Endothelial cell of umbilical vein (primary cell): ENCODE measurements at regions not wholly inside any gene's neighbourhood (a gene's known extent, or its start where the extent isn't known, plus 50 kb on each side); places are given as distances from the start of the nearest gene placed in this dataset.

Experiments
- BruUV-seq: library from RNA; stranded (reverse); fragments of 400-500 nt; replicated peaks from 2 replicates; lab custom pipeline; 2021; lab: Mats Ljungman, UMichigan
- CTCF ChIA-PET: fragments of 300-600, 350-600 bp; sonication (Branson Sonifier 250); formaldehyde crosslinking; loops from one replicate; lab custom pipeline; 2021; ENCODE audit warnings: antibody characterized with exemption, inconsistent platforms; lab: Charles Lee
- POLR2A ChIA-PET: fragments of 300-600, 350-600 bp; sonication (Branson Sonifier 250); formaldehyde crosslinking; loops from one replicate; lab custom pipeline; 2021; ENCODE audit warnings: antibody characterized with exemption, inconsistent platforms; lab: Charles Lee
- DNase-seq: peaks from one replicate; pipeline ENCODE4 v3.0.0-alpha.2; 2011; ENCODE audit warnings: low read depth, low spot score
- FAIRE-seq: peaks from 2 replicates; lab custom pipeline; 2011; peaks lifted over from hg19 to GRCh38; lab: Jason Lieb, UNC
- H2AFZ ChIP-seq: 2 replicates; pipeline ENCODE4 v1.6.0; 2012; ENCODE audit warnings: low read depth, low read length, control low read depth, inconsistent platforms
- H3K27ac ChIP-seq: 2 replicates; pipeline ENCODE4 v1.5.1; 2011; ENCODE audit warnings: low read depth, mild to moderate bottlenecking, control low read depth, low read length, moderate library complexity; ENCODE audit not compliant: insufficient read depth
- H3K27me3 ChIP-seq, 2 experiments: 2 replicates each; pipeline versions ENCODE4 v1.6.0 to v1.6.1; 2011; ENCODE audit warnings: low read length in 2 of 2, mixed read lengths in 1 of 2; ENCODE audit not compliant: control insufficient read depth in 2 of 2, insufficient read depth in 2 of 2
- H3K36me3 ChIP-seq, 2 experiments: 2 replicates in 1 of 2; 3 replicates in 1 of 2; pipeline ENCODE4 v1.5.1; 2011; ENCODE audit warnings: low read length in 2 of 2, mild to moderate bottlenecking in 1 of 2, moderate library complexity in 1 of 2; ENCODE audit not compliant: control insufficient read depth in 2 of 2, insufficient read depth in 2 of 2; ENCODE audit errors: extremely low read depth in 1 of 2
- H3K4me1 ChIP-seq: 3 replicates; pipeline ENCODE4 v1.5.1; 2011; ENCODE audit warnings: mild to moderate bottlenecking, low read length; ENCODE audit not compliant: control insufficient read depth, insufficient read depth; ENCODE audit errors: extremely low read depth
- H3K4me2 ChIP-seq: 2 replicates; pipeline ENCODE4 v1.6.1; 2011; ENCODE audit warnings: low read length, control low read depth, mixed read lengths; ENCODE audit not compliant: insufficient read depth
- H3K4me3 ChIP-seq, 3 experiments: fragments of 200-600 bp in 1 of 3; sonication (generic), shearing (Covaris generic) in 1 of 3; replicated peaks in 1 of 3; 2 replicates each; pipeline ENCODE4 v1.5.1; 2011 to 2016; ENCODE audit warnings: control low read depth in 3 of 3, low read length in 3 of 3, mild to moderate bottlenecking in 2 of 3, inconsistent platforms in 1 of 3, low read depth in 1 of 3, moderate library complexity in 1 of 3; ENCODE audit not compliant: insufficient read depth in 1 of 3
- H3K79me2 ChIP-seq: 2 replicates; pipeline ENCODE4 v1.6.0; 2012; ENCODE audit warnings: low read length, inconsistent platforms; ENCODE audit not compliant: control insufficient read depth, insufficient read depth
- H3K9ac ChIP-seq: replicated peaks from 2 replicates; pipeline ENCODE3; 2011; ENCODE audit warnings: low read length, control low read depth; ENCODE audit not compliant: insufficient read depth; ENCODE audit errors: extremely low read depth
- H3K9me1 ChIP-seq: replicated peaks from 3 replicates; pipeline ENCODE4 v1.6.0; 2011; ENCODE audit warnings: mild to moderate bottlenecking, low read length; ENCODE audit not compliant: control insufficient read depth, insufficient read depth; ENCODE audit errors: extremely low read depth
- H3K9me3 ChIP-seq: replicated peaks from 2 replicates; pipeline ENCODE4 v1.5.1; 2012; ENCODE audit warnings: low read length, inconsistent platforms; ENCODE audit not compliant: control insufficient read depth, insufficient read depth
- H4K20me1 ChIP-seq: replicated peaks from 2 replicates; pipeline ENCODE3; 2011; ENCODE audit warnings: mild to moderate bottlenecking, low read length; ENCODE audit not compliant: control insufficient read depth, insufficient read depth; ENCODE audit errors: extremely low read depth
- CTCF ChIP-seq, 2 donors: IDR thresholded peaks; 1 replicate in 1 of 2; 2 replicates in 1 of 2; pipeline ENCODE4 v1.5.1; 2011; ENCODE audit warnings: low read length in 2 of 2, mild to moderate bottlenecking in 2 of 2, moderate library complexity in 2 of 2, control low read depth in 1 of 2, inconsistent platforms in 1 of 2, low read depth in 1 of 2; ENCODE audit not compliant: insufficient read depth in 1 of 2; ENCODE audit errors: extremely low read depth in 1 of 2
- EZH2 ChIP-seq: IDR thresholded peaks from 2 replicates; pipeline ENCODE4 v1.6.1; 2012; ENCODE audit warnings: borderline replicate concordance, low read depth, mild to moderate bottlenecking, moderate library complexity, low read length, inconsistent platforms; ENCODE audit not compliant: severe bottlenecking
- FOS ChIP-seq: IDR thresholded peaks from 2 replicates; pipeline ENCODE4 v1.6.1; 2011; ENCODE audit warnings: mild to moderate bottlenecking, low read length, moderate library complexity, borderline replicate concordance; ENCODE audit not compliant: insufficient read depth
- GATA2 ChIP-seq: IDR thresholded peaks from 2 replicates; pipeline ENCODE4 v1.7.0; 2011; ENCODE audit warnings: low read depth, mild to moderate bottlenecking, moderate library complexity, mixed read lengths, low read length; ENCODE audit not compliant: insufficient read length, insufficient read depth
- JUN ChIP-seq: IDR thresholded peaks from 2 replicates; pipeline ENCODE4 v1.6.1; 2011; ENCODE audit warnings: borderline replicate concordance, low read depth; ENCODE audit not compliant: insufficient read length, insufficient read depth
- MYC ChIP-seq: IDR thresholded peaks from one replicate; pipeline ENCODE4 v1.6.1; 2011; ENCODE audit warnings: mild to moderate bottlenecking, low read depth, low read length
- POLR2A ChIP-seq: IDR thresholded peaks from 2 replicates; pipeline ENCODE4 v1.6.1; 2012; ENCODE audit warnings: low read depth, mild to moderate bottlenecking, control low read depth, low read length
- POLR2AphosphoS5 ChIP-seq: IDR thresholded peaks from 2 replicates; pipeline ENCODE4 v1.6.1; 2012; ENCODE audit warnings: low read depth, mild to moderate bottlenecking, control low read depth, low read length, moderate library complexity; ENCODE audit not compliant: insufficient read depth
- dilution Hi-C: fragments of 300-500 bp; cut with MboI; formaldehyde crosslinking; loops from one replicate; pipeline ENCODE4 v1.15.0; 2019; ENCODE audit warnings: low sequenced_read_pairs; ENCODE audit not compliant: extremely low pct_ligation_motif_present
- intact Hi-C: fragments of 100-400 bp; cut with micrococcal nuclease; formaldehyde crosslinking; loops from one replicate; pipeline ENCODE4 v1.10.0; 2022
- TF ChIP-seq, protein P1 (sequence below): IDR thresholded peaks from 2 replicates; pipeline ENCODE4 v1.6.1; 2011; ENCODE audit not compliant: insufficient read depth, insufficient read length

GRCh38 chr1:239896980-239897379 lies 194.7 kb upstream of the FMN2 start:
- BruUV-seq, result no TSS peak
- intact Hi-C loops (no loop called here), dilution Hi-C loops (no loop called here)
- H4K20me1 ChIP-seq, result no peaks in the 10 kb centered on the region
- H3K4me2 ChIP-seq, result no peak overlapping the region
- no peak overlapping the region for H3K27ac ChIP-seq
- H3K79me2 ChIP-seq, result no peaks in the 10 kb centered on the region
- H2AFZ ChIP-seq, result no peak overlapping the region
- no peak overlapping the region for H3K4me3 ChIP-seq
- CTCF ChIA-PET, result interaction anchor here (1.4 kb wide), 1 partner anchor 64 kb away, joined by 3 read pairs; no protein-coding TSS in a partner anchor
- POLR2A ChIA-PET, result no interaction called here
- H3K36me3 ChIP-seq, result no peaks in the 10 kb centered on the region
- no peak for DNase-seq
- FAIRE-seq, result no peak
- no peaks in the 10 kb centered on the region for H3K27me3 ChIP-seq
- no peaks in the 10 kb centered on the region for H3K4me1 ChIP-seq
- H3K9ac ChIP-seq, result no peak overlapping the region
- no peaks in the 10 kb centered on the region for H3K9me1 ChIP-seq
- no peak for TF ChIP-seq FOS
- no peak for TF ChIP-seq POLR2A
- no peak for TF ChIP-seq JUN
- no peak for TF ChIP-seq POLR2AphosphoS5
- no peak for TF ChIP-seq MYC
- TF ChIP-seq EZH2, result no peak
- H3K9me3 ChIP-seq, result no peaks in the 10 kb centered on the region

DNA sequence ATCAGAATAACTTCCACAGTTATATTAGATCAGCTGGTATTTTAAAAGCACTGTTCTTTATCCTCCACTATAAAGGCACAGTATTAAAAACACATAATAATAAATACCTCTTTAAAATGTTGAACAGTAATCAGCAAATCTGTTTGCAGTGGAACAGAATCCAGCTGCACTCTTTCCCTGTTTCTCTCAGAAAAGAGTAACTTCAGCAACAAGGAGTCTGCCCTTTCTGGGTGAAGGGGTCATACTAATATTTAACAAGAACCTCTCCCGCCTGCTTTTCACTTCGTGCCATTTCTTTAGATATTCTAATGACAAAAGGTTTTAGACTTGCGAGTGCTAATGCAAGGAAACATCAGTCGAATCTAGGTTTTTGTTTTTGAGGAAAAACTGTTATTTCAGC lies 194.2 kb upstream of the FMN2 start:
- Histone ChIP-seq H3K79me2 (no peaks in the 10 kb centered on the region), H3K9me1 (no peaks in the 10 kb centered on the region), H3K9me3 (no peaks in the 10 kb centered on the region), H3K4me1 (no peaks in the 10 kb centered on the region), H3K9ac (no peak overlapping the region), H3K36me3 (no peaks in the 10 kb centered on the region), H4K20me1 (no peaks in the 10 kb centered on the region), H3K27ac (no peak overlapping the region), H3K4me3 (no peak overlapping the region), H2AFZ (no peak overlapping the region), H3K27me3 (no peaks in the 10 kb centered on the region), H3K4me2 (no peak overlapping the region)
- DNase-seq, result no peak
- POLR2A ChIA-PET, result no interaction called here
- CTCF ChIA-PET, result interaction anchor here (0.7 to 1.4 kb wide), 7 partner anchors 8 to 527 kb away, joined by 3 to 6 read pairs (median 4); no protein-coding TSS in a partner anchor
- TF ChIP-seq GATA2, result no peak
- TF ChIP-seq POLR2AphosphoS5, result no peak
- no peak for TF ChIP-seq POLR2A
- TF ChIP-seq, protein P1, sequence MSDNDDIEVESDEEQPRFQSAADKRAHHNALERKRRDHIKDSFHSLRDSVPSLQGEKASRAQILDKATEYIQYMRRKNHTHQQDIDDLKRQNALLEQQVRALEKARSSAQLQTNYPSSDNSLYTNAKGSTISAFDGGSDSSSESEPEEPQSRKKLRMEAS, result no peak
- no peak for TF ChIP-seq CTCF (IDR thresholded peaks at IDR 0.05; ENCODE audit: extremely low read depth in 1 of 2, insufficient read depth in 1 of 2, low read depth in 1 of 2, low read length in 2 of 2)
- no TSS peak for BruUV-seq
- intact Hi-C loops (no loop called here), dilution Hi-C loops (no loop called here)
- FAIRE-seq, result no peak
